ENCODE measurements at regions not wholly inside any gene's neighbourhood (a gene's known extent, or its start where the extent isn't known, plus 50 kb on each side); places are given as distances from the start of the nearest gene placed in this dataset.

GRCh38 chr10:64271508-64271907 is 750.3 kb downstream of the REEP3 start:
- no peak overlapping the region for H3K4me3 ChIP-seq (ENCODE audit: low read length)
- TF ChIP-seq ZNF274 (IDR thresholded peaks at IDR 0.05; ENCODE audit: low read depth, low read length): no peak

DNA sequence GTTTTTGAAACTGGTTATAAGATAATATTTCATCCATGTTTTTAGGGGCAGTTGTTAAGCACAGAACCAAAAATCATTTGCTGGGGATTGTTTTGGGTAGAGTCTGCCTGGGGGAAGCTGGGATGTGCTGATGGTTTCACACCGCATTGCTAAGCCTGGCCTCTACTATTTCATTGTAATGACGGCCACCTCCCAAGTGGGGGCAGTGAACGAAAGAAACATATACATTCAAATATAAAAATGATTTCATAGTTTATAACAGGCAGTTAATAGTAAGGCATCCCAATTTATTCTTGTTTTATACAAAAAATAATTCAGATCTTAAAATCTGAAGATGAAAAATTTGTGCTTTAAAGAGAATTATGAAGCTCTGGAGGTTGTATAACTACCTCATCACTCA is 750.8 kb downstream of the REEP3 start:
- no peak overlapping the region for H3K4me3 ChIP-seq (ENCODE audit: low read length)
- no peak for TF ChIP-seq ZNF274 (IDR thresholded peaks at IDR 0.05; ENCODE audit: low read depth, low read length)

GRCh38 chr10:64275001-64275400 is 753.8 kb downstream of the REEP3 start:
- no peak for TF ChIP-seq ZNF274 (IDR thresholded peaks at IDR 0.05; ENCODE audit: low read depth, low read length)
- no peak overlapping the region for H3K4me3 ChIP-seq (ENCODE audit: low read length)

GRCh38 chr10:64275774-64276173 is 754.6 kb downstream of the REEP3 start:
- no peak overlapping the region for H3K4me3 ChIP-seq (ENCODE audit: low read length)
- TF ChIP-seq ZNF274 (IDR thresholded peaks at IDR 0.05; ENCODE audit: low read depth, low read length): no peak

GRCh38 chr10:64277536-64277935 is 756.3 kb downstream of the REEP3 start:
- no peak overlapping the region for H3K4me3 ChIP-seq (ENCODE audit: low read length)
- no peak for TF ChIP-seq ZNF274 (IDR thresholded peaks at IDR 0.05; ENCODE audit: low read depth, low read length)

- H3K4me3 ChIP-seq (ENCODE audit: low read length): no peak overlapping the region
- TF ChIP-seq ZNF274 (IDR thresholded peaks at IDR 0.05; ENCODE audit: low read depth, low read length): no peak
These were observed 762.4 kb downstream of the REEP3 start for GRCh38 chr10:64283621-64284020.

DNA sequence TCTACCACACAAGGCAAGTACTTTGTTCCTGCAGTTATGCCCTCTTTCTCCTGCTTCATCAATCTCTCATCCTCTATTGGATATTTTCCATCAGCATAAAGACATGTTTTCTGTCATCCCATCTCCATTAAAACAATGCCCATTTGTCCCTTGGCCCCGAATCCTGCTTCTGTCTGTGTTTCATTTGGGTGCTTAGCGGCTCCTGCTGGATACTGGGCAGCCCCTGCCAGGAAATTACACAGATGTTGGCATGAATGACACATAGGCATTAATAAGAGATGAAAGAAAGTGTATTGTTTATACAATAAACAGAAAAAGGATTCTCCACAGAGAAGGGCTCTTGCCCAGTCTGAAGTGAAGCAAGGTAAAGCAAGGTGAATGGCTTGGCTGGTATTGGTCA is 765.3 kb downstream of the REEP3 start:
- no peak overlapping the region for H3K4me3 ChIP-seq (ENCODE audit: low read length)
- TF ChIP-seq ZNF274 (IDR thresholded peaks at IDR 0.05; ENCODE audit: low read depth, low read length): no peak

DNA sequence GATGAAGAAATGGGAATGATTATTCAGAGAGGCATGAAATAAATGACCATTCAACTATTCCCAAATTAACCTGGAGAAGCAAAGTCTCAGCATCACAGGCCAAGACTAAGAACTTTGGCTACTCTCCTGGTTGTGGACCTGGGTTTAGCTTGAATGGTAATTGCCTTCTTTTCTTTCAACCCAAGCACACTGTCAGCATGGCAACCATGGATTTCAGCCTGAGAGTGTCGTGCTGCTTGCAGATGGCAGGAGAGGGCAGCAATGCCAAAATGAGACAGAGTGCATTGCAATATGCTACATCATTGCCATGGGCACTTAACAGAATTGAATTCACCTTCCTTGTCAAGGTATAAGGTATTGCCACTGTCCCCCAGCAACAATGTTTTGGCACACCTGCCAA is 767.2 kb downstream of the REEP3 start:
- TF ChIP-seq ZNF274 (IDR thresholded peaks at IDR 0.05; ENCODE audit: low read depth, low read length): no peak
- H3K4me3 ChIP-seq (ENCODE audit: low read length): no peak overlapping the region

DNA sequence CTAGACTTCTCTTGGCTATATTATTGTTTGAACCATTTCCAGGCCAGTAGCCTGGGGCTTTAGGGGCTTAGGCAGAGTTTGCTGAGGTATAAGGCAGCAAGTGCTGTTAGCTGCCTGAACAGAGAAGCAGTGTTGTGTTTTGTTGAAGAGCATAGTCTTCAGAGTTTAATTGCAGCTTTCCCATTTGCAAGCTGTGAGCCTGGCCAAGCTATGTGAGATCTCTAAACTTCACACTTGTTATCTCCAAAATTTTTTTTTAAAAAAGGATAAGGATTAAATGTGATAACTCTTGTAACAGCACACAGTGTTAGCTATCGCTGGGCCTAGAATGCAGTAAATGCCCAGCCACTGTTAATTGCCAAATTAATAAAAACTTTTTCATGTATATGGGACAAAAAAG is 782.4 kb downstream of the REEP3 start:
- no peak overlapping the region for H3K4me3 ChIP-seq (ENCODE audit: low read length)
- TF ChIP-seq ZNF274 (IDR thresholded peaks at IDR 0.05; ENCODE audit: low read depth, low read length): no peak

DNA sequence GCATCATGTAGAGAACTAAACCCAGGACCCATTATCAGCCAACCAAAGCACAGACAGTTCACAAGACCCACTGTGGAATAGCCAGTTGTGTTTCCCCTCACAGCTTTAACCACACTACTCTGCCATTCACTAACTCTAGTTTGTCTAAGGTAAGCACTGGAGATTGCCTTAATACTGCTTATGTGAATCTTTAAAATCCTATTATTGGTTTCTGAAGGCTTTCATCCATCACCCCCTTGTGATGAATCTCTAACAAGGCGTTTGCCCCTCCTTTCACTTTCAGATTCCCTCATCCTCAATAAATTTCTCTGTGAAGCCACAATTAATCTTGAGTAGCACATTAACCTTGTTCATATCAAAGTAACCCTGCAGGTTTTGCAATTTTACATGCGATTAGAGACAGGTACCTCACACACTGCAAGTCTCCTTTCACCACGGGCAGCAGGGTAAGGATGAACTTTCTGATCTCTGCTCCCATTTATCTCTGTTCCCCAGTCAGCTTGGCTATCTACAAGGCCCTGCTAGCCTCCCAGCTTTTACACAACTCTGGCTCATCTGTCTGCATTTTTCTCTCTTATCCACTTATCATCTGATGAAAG is 785.6 kb downstream of the REEP3 start:
- TF ChIP-seq ZNF274 (IDR thresholded peaks at IDR 0.05; ENCODE audit: low read depth, low read length): no peak
- H3K4me3 ChIP-seq (ENCODE audit: low read length): no peak overlapping the region

- H3K4me3 ChIP-seq (ENCODE audit: low read length): no peak overlapping the region
- TF ChIP-seq ZNF274 (IDR thresholded peaks at IDR 0.05; ENCODE audit: low read depth, low read length): no peak
These were observed 791.7 kb downstream of the REEP3 start for GRCh38 chr10:64312876-64313275.

DNA sequence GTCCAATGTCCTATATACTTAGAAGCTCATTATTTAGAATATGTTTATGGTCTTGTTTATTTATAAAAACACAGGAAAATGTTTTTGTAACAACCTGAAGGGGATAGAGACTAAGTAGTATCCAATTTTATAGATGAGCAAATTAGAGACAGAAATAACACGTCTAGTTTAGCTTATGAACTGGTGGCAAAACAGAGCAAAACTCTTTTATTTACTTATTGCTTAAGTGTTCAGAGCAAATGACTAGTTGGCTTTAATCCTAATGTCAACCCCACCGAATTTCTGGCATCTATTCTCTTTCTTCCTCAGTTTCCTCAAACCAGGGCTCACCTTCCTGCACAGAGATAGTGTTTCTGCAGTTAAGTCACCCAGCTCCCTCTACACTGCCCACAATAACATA is 792.8 kb downstream of the REEP3 start:
- TF ChIP-seq ZNF274 (IDR thresholded peaks at IDR 0.05; ENCODE audit: low read depth, low read length): no peak

DNA sequence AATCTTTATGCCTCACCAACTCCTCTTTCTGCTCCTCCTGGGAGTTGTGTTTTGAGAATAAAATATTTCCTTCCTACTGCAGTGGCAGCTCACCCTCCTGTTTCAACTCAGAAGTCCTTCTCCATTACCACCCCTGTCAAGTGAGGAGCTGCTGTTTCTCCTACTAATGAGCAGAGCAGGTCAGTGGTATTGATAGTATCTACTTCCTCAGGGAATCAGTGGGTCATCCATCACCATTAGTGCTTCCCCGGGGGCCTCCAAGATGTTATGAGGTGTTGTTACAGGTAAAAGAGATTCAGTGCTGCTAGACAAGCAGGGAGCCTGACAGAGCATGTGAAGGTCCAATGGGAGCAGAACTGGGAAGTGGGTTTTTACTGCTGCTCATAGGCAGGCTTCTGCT is 795.2 kb downstream of the REEP3 start:
- no peak overlapping the region for H3K4me3 ChIP-seq (ENCODE audit: low read length)
- TF ChIP-seq ZNF274 (IDR thresholded peaks at IDR 0.05; ENCODE audit: low read depth, low read length): no peak

More for the DNA sequence above, 792.8 kb downstream of the REEP3 start:
- H3K4me3 ChIP-seq (ENCODE audit: low read length): no peak overlapping the region

- no peak overlapping the region for H3K4me3 ChIP-seq (ENCODE audit: low read length)
- TF ChIP-seq ZNF274 (IDR thresholded peaks at IDR 0.05; ENCODE audit: low read depth, low read length): no peak
These were observed 795.6 kb downstream of the REEP3 start for GRCh38 chr10:64316833-64317232.

GRCh38 chr10:64320448-64320847 is 799.2 kb downstream of the REEP3 start:
- no peak overlapping the region for H3K4me3 ChIP-seq (ENCODE audit: low read length)
- TF ChIP-seq ZNF274 (IDR thresholded peaks at IDR 0.05; ENCODE audit: low read depth, low read length): no peak

- TF ChIP-seq ZNF274 (IDR thresholded peaks at IDR 0.05; ENCODE audit: low read depth, low read length): no peak
- H3K4me3 ChIP-seq (ENCODE audit: low read length): no peak overlapping the region
These were observed 808.3 kb downstream of the REEP3 start for GRCh38 chr10:64329510-64329909.

Data from GM08714 (cell line).